WTC11 (cell line): ENCODE measurements at regions not wholly inside any gene's neighbourhood (a gene's known extent, or its start where the extent isn't known, plus 50 kb on each side); places are given as distances from the start of the nearest gene placed in this dataset.

ENCODE experiments used
- CREM ChIP-seq: sonication (generic); formaldehyde crosslinking; IDR thresholded peaks from 2 replicates; pipeline ENCODE4 v1.8.1; 2022; ENCODE audit warnings: mild to moderate bottlenecking, missing genetic modification reagents, moderate library complexity
- CTCF ChIP-seq: fragments of 200-600 bp; IDR thresholded peaks from 2 replicates; pipeline ENCODE4 v1.8.0; 2022; ENCODE audit warnings: antibody characterized with exemption
- E2F1 ChIP-seq: sonication (generic); formaldehyde crosslinking; IDR thresholded peaks from 2 replicates; pipeline ENCODE4 v1.8.0; 2022; ENCODE audit warnings: mild to moderate bottlenecking, missing genetic modification reagents
- ESRRA ChIP-seq: sonication (generic); formaldehyde crosslinking; IDR thresholded peaks from 2 replicates; pipeline ENCODE4 v1.8.1; 2022; ENCODE audit warnings: mild to moderate bottlenecking, missing genetic modification reagents, borderline replicate concordance
- NR2C2 ChIP-seq: sonication (generic); formaldehyde crosslinking; IDR thresholded peaks from 2 replicates; pipeline ENCODE4 v1.8.0; 2022; ENCODE audit warnings: mild to moderate bottlenecking, missing genetic modification reagents
- PRDM15 ChIP-seq: sonication (generic); formaldehyde crosslinking; IDR thresholded peaks from 2 replicates; pipeline ENCODE4 v1.8.0; 2022; ENCODE audit warnings: missing genetic modification reagents
- SOX15 ChIP-seq: fragments of 250-450 bp; sonication (Bioruptor Pico); IDR thresholded peaks from 2 replicates; pipeline ENCODE4 v1.9.0; 2021; ENCODE audit warnings: mild to moderate bottlenecking
- SP1 ChIP-seq: sonication (generic); formaldehyde crosslinking; conservative IDR thresholded peaks from 2 replicates; pipeline ENCODE4 v1.8.1; 2022; ENCODE audit warnings: missing genetic modification reagents
- TEAD4 ChIP-seq: sonication (generic); formaldehyde crosslinking; IDR thresholded peaks from 2 replicates; pipeline ENCODE4 v1.8.0; 2022; ENCODE audit warnings: mild to moderate bottlenecking, missing genetic modification reagents
- ZNF219 ChIP-seq: sonication (generic); formaldehyde crosslinking; IDR thresholded peaks from 2 replicates; pipeline ENCODE4 v1.8.0; 2023; ENCODE audit warnings: missing genetic modification reagents, mild to moderate bottlenecking, borderline replicate concordance
- ZNF423 ChIP-seq: fragments of 250-450 bp; sonication (Bioruptor Pico); IDR thresholded peaks from 2 replicates; pipeline ENCODE4 v2.1.2; 2022; ENCODE audit warnings: mild to moderate bottlenecking, moderate library complexity

DNA sequence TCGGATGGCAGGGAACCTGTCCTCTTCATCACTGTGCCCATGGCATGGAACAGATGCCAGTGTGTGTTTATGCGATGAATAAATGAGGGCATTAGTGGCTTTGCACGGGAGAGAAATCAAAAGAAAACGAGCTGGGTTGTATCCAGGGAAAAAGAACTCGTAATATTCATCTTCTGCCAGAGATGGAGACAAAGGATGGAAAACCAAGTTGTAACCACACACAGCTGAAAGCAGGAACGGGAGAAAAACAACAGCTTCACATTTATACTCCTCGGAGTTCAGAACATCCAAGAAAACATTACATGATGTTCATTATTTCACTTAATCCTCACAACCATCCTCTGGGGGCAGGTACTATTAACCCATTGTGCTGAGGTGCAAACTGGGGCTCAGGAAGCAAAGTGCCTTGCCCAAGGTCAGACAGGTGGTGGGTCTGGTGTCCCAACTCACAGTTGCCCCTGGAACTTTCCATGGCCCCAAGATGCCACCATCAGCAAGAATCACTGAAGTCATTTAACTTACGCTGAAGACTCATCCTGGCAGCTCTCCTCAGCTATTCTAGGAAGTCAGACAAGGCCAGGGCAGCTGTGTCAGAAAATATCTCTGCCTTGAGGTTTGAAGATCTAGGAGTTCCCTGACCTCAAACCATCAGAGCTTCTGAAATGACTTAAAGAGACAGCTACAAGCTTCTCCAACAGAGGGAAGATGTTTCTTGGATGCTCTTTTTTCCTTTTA lies 250.4 kb downstream of the NSG2 start:
- TF ChIP-seq CREM (CRISPR knock-in tag) (no peak), CTCF (no peak), SP1 (no peak), ESRRA (CRISPR knock-in tag) (no peak), SOX15 (no peak), ZNF423 (CRISPR knock-in tag) (no peak), E2F1 (CRISPR knock-in tag) (no peak), PRDM15 (no peak), TEAD4 (CRISPR knock-in tag) (no peak), ZNF219 (CRISPR knock-in tag) (no peak), NR2C2 (CRISPR knock-in tag) (no peak)
